OCI-LY1 (cell line): ENCODE measurements at regions not wholly inside any gene's neighbourhood (a gene's known extent, or its start where the extent isn't known, plus 50 kb on each side); places are given as distances from the start of the nearest gene placed in this dataset.

Source experiments
- H2AFZ ChIP-seq: fragments of 200-600 bp; sonication (generic), shearing (Covaris generic); 2 replicates; pipeline ENCODE4 v1.6.0; 2014; ENCODE audit warnings: antibody characterized with exemption, mild to moderate bottlenecking, low read length
- H3F3A ChIP-seq: fragments of 200-600 bp; sonication (generic), shearing (Covaris generic); 2 replicates; pipeline ENCODE4 v1.6.0; 2014; ENCODE audit warnings: mild to moderate bottlenecking, antibody characterized with exemption, low read length, moderate library complexity; ENCODE audit not compliant: insufficient read depth
- H3K27ac ChIP-seq: fragments of 200-600 bp; sonication (generic); 2 replicates; pipeline ENCODE4 v1.5.1; 2014; ENCODE audit warnings: low read length, mixed run types, mild to moderate bottlenecking, low read depth; ENCODE audit not compliant: poor library complexity, severe bottlenecking
- H3K27me3 ChIP-seq: fragments of 200-600 bp; sonication (generic); 2 replicates; pipeline ENCODE4 v1.6.0; 2014; ENCODE audit warnings: antibody characterized with exemption, mild to moderate bottlenecking, low read length, moderate library complexity; ENCODE audit not compliant: insufficient read depth
- H3K36me3 ChIP-seq: fragments of 200-600 bp; sonication (generic); 2 replicates; pipeline ENCODE4 v1.6.1; 2014; ENCODE audit warnings: mild to moderate bottlenecking, antibody characterized with exemption, low read length, moderate library complexity, mixed read lengths; ENCODE audit not compliant: insufficient read depth
- H3K4me1 ChIP-seq: fragments of 200-600 bp; sonication (generic); 2 replicates; pipeline ENCODE4 v1.5.1; 2014; ENCODE audit warnings: mild to moderate bottlenecking, low read length, moderate library complexity; ENCODE audit not compliant: insufficient read depth, severe bottlenecking
- H3K4me2 ChIP-seq: fragments of 200-600 bp; sonication (generic), shearing (Covaris generic); 2 replicates; pipeline ENCODE4 v1.6.1; 2014; ENCODE audit warnings: low read length
- H3K4me3 ChIP-seq: fragments of 200-600 bp; sonication (generic); 2 replicates; pipeline ENCODE4 v1.5.1; 2014; ENCODE audit warnings: low read length, low read depth, mild to moderate bottlenecking, mixed read lengths; ENCODE audit not compliant: poor library complexity, severe bottlenecking
- H3K79me2 ChIP-seq: fragments of 200-600 bp; shearing (Covaris generic); 2 replicates; pipeline ENCODE4 v1.6.1; 2016; ENCODE audit warnings: mixed run types, low read length, mixed read lengths; ENCODE audit not compliant: insufficient read depth
- H3K9ac ChIP-seq: fragments of 200-600 bp; sonication (generic), shearing (Covaris generic); 2 replicates; pipeline ENCODE4 v1.6.1; 2014; ENCODE audit warnings: mild to moderate bottlenecking, low read length, mixed read lengths
- H3K9me2 ChIP-seq: fragments of 200-600 bp; sonication (generic), shearing (Covaris generic); 2 replicates; pipeline ENCODE4 v1.6.1; 2014; ENCODE audit warnings: low read depth, mild to moderate bottlenecking, low read length, mixed read lengths
- H3K9me3 ChIP-seq: fragments of 200-600 bp; shearing (Covaris generic); 2 replicates; pipeline ENCODE4 v1.6.1; 2014; ENCODE audit warnings: low read length, mixed read lengths
- H4K20me1 ChIP-seq: fragments of 200-600 bp; sonication (generic), shearing (Covaris generic); 2 replicates; pipeline ENCODE4 v1.6.0; 2016; ENCODE audit warnings: mild to moderate bottlenecking, low read length; ENCODE audit not compliant: insufficient read depth
- CTCF ChIP-seq: fragments of 200-600 bp; sonication (generic), shearing (Covaris generic); IDR thresholded peaks from 2 replicates; pipeline ENCODE4 v1.5.1; 2017; ENCODE audit warnings: mild to moderate bottlenecking, antibody characterized with exemption, low read length, moderate library complexity, mixed read lengths
- EZH2 ChIP-seq: fragments of 200-600 bp; sonication (generic), shearing (Covaris generic); IDR thresholded peaks from 2 replicates; pipeline ENCODE4 v1.8.0; 2017; ENCODE audit warnings: borderline replicate concordance, mixed run types, mild to moderate bottlenecking, antibody characterized with exemption, low read length, moderate library complexity, mixed read lengths

- TF ChIP-seq CTCF (no peak), EZH2 (no peak)
- peaks cover 7% of the 10 kb centered on the region; the same call in 1 of the 2 replicates for H3K27me3 ChIP-seq
- H3K79me2 ChIP-seq = no peaks in the 10 kb centered on the region
- no peaks in the 10 kb centered on the region for H3K36me3 ChIP-seq
- H2AFZ ChIP-seq = no peak overlapping the region
- H3K9ac ChIP-seq = no peak overlapping the region
- no peak overlapping the region for H3K4me3 ChIP-seq
- no peak overlapping the region for H3K27ac ChIP-seq
- H3K9me3 ChIP-seq = no peaks in the 10 kb centered on the region
- H3K4me1 ChIP-seq = no peaks in the 10 kb centered on the region
- H4K20me1 ChIP-seq = no peaks in the 10 kb centered on the region
- H3K9me2 ChIP-seq = no peaks in the 10 kb centered on the region
- H3F3A ChIP-seq = no peaks in the 10 kb centered on the region
- H3K4me2 ChIP-seq = no peak overlapping the region
Observed at GRCh38 chr10:123348691-123349572, 194.7 kb downstream of the BUB3 start.

DNA sequence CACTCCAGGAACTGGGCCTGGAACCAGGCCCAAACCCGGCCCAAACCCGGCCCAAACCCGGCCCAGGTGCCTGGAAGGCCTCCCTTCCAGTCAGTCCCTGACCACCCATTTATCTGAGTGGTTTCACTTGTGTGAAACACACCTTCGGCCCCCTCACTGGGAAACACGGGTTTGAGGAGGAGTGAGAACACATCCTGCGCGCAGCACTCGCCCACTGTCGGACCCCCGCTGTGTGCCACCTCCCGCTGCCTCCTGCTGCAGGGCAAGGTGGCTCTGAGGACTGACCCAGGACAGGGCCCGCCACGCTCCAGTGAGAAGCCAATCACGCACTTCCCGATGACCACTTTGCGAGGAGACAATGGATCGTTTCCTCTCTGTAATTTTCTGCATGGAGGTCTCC lies 197.5 kb downstream of the BUB3 start:
- Histone ChIP-seq H3K4me1 (no peaks in the 10 kb centered on the region), H3K4me2 (no peak overlapping the region), H4K20me1 (no peaks in the 10 kb centered on the region), H3F3A (no peaks in the 10 kb centered on the region), H3K27ac (no peak overlapping the region), H3K4me3 (no peak overlapping the region), H2AFZ (no peak overlapping the region), H3K36me3 (no peaks in the 10 kb centered on the region), H3K27me3 (peaks cover 3% of the 10 kb centered on the region; the same call in 1 of the 2 replicates), H3K9me3 (no peaks in the 10 kb centered on the region), H3K9me2 (no peaks in the 10 kb centered on the region), H3K79me2 (no peaks in the 10 kb centered on the region), H3K9ac (no peak overlapping the region)
- TF ChIP-seq CTCF (no peak), EZH2 (no peak)

DNA sequence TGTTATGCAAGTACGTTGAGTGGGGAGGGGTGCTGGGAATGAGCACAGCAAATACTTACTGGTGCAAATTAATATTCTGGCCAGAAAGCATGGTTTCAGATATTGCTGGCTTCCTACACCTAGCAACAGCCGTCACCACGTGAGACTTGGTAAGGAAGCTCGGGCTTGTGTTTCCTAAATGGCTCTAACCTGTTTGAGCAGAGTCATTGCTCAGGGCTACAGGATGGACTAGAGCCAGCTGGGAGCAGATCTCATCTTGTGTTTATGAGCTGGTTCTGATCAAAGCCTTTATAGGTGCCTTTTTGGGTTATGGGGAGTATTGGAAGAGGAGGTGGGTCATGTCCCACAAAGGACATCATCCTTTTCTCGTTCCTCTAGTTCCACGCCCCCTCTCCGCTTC lies 200.3 kb downstream of the BUB3 start:
- H3K79me2 ChIP-seq = no peaks in the 10 kb centered on the region
- H3K36me3 ChIP-seq = no peaks in the 10 kb centered on the region
- H4K20me1 ChIP-seq = no peaks in the 10 kb centered on the region
- H3K27ac ChIP-seq = no peak overlapping the region
- no peaks in the 10 kb centered on the region for H3K9me2 ChIP-seq
- no peaks in the 10 kb centered on the region for H3K4me1 ChIP-seq
- no peaks in the 10 kb centered on the region for H3K9me3 ChIP-seq
- no peak overlapping the region for H3K4me3 ChIP-seq
- no peak overlapping the region for H3K9ac ChIP-seq
- H3K4me2 ChIP-seq = no peak overlapping the region
- TF ChIP-seq CTCF = no peak
- no peaks in the 10 kb centered on the region for H3F3A ChIP-seq
- no peak overlapping the region for H2AFZ ChIP-seq
- H3K27me3 ChIP-seq = no peaks in the 10 kb centered on the region
